ENCODE measurements at regions not wholly inside any gene's neighbourhood (a gene's known extent, or its start where the extent isn't known, plus 50 kb on each side); places are given as distances from the start of the nearest gene placed in this dataset.

GRCh38 chr20:24136659-24137246 is 148.2 kb upstream of the GGTLC1 start:
- DNase-seq = no peak

- no peak for DNase-seq
Observed at GRCh38 chr20:24135781-24136180, 147.2 kb upstream of the GGTLC1 start.

- no peak for DNase-seq
Observed at GRCh38 chr20:24134930-24135329, 146.4 kb upstream of the GGTLC1 start.

GRCh38 chr20:24134284-24134683 is 145.7 kb upstream of the GGTLC1 start:
- DNase-seq = no peak

- no peak for DNase-seq
Observed at GRCh38 chr20:24132246-24132645, 143.7 kb upstream of the GGTLC1 start.

- DNase-seq = no peak
Observed at GRCh38 chr20:24131684-24132083, 143.1 kb upstream of the GGTLC1 start.

- no peak for DNase-seq
Observed at GRCh38 chr20:24131281-24131680, 142.7 kb upstream of the GGTLC1 start.

GRCh38 chr20:24129641-24130040 is 141.1 kb upstream of the GGTLC1 start:
- DNase-seq = no peak

- no peak for DNase-seq
Observed at GRCh38 chr20:24124951-24125650, 136.5 kb upstream of the GGTLC1 start.

- DNase-seq = no peak
Observed at GRCh38 chr20:24124003-24124402, 135.4 kb upstream of the GGTLC1 start.

- DNase-seq = no peak
Observed at GRCh38 chr20:24118441-24119175, 130.0 kb upstream of the GGTLC1 start.

GRCh38 chr20:24118034-24118433 is 129.5 kb upstream of the GGTLC1 start:
- DNase-seq = no peak

- no peak for DNase-seq
Observed at GRCh38 chr20:24117383-24117782, 128.8 kb upstream of the GGTLC1 start.

GRCh38 chr20:24116611-24117010 is 128.0 kb upstream of the GGTLC1 start:
- no peak for DNase-seq

GRCh38 chr20:24112360-24112759 is 123.8 kb upstream of the GGTLC1 start:
- no peak for DNase-seq

- no peak for DNase-seq
Observed at GRCh38 chr20:24111858-24112257, 123.3 kb upstream of the GGTLC1 start.

- no peak for DNase-seq
Observed at GRCh38 chr20:24109537-24109936, 121.0 kb upstream of the GGTLC1 start.

- no peak for DNase-seq
Observed at GRCh38 chr20:24109008-24109407, 120.4 kb upstream of the GGTLC1 start.

GRCh38 chr20:24108581-24108980 is 120.0 kb upstream of the GGTLC1 start:
- DNase-seq = no peak

GRCh38 chr20:24106801-24107445 is 118.3 kb upstream of the GGTLC1 start:
- DNase-seq = no peak

- DNase-seq = no peak
Observed at GRCh38 chr20:24106150-24106800, 117.7 kb upstream of the GGTLC1 start.

GRCh38 chr20:24102749-24103333 is 114.3 kb upstream of the GGTLC1 start:
- DNase-seq = no peak
